Nephron progenitor cell (in vitro differentiated cells): ENCODE measurements at regions not wholly inside any gene's neighbourhood (a gene's known extent, or its start where the extent isn't known, plus 50 kb on each side); places are given as distances from the start of the nearest gene placed in this dataset.

ENCODE experiments used
- DNase-seq: peaks from one replicate; pipeline ENCODE4 v3.0.0; 2021
- H3K27ac Mint-ChIP-seq: 2 replicates; pipeline ENCODE4 v1.8.0; 2021; ENCODE audit warnings: mild to moderate bottlenecking, moderate library complexity, mixed read lengths
- H3K27me3 Mint-ChIP-seq: 2 replicates; pipeline ENCODE4 v1.8.0; 2021; ENCODE audit warnings: mild to moderate bottlenecking, low read depth, mixed read lengths; ENCODE audit not compliant: poor library complexity
- H3K36me3 Mint-ChIP-seq: 2 replicates; pipeline ENCODE4 v1.8.0; 2021; ENCODE audit warnings: low read depth, mixed read lengths
- H3K4me1 Mint-ChIP-seq: 2 replicates; pipeline ENCODE4 v1.8.0; 2021; ENCODE audit warnings: mixed read lengths
- H3K4me3 Mint-ChIP-seq: 2 replicates; pipeline ENCODE4 v1.8.0; 2021; ENCODE audit warnings: mild to moderate bottlenecking, moderate library complexity, mixed read lengths
- H3K9me3 Mint-ChIP-seq: 2 replicates; pipeline ENCODE4 v1.8.0; 2021; ENCODE audit warnings: mild to moderate bottlenecking, moderate library complexity, mixed read lengths
- TF ChIP-seq, protein P1 (sequence below): fragments of 200-600 bp; sonication (generic); IDR thresholded peaks from 2 replicates; pipeline ENCODE4 v1.5.0; 2021; ENCODE audit warnings: antibody characterized with exemption

DNA sequence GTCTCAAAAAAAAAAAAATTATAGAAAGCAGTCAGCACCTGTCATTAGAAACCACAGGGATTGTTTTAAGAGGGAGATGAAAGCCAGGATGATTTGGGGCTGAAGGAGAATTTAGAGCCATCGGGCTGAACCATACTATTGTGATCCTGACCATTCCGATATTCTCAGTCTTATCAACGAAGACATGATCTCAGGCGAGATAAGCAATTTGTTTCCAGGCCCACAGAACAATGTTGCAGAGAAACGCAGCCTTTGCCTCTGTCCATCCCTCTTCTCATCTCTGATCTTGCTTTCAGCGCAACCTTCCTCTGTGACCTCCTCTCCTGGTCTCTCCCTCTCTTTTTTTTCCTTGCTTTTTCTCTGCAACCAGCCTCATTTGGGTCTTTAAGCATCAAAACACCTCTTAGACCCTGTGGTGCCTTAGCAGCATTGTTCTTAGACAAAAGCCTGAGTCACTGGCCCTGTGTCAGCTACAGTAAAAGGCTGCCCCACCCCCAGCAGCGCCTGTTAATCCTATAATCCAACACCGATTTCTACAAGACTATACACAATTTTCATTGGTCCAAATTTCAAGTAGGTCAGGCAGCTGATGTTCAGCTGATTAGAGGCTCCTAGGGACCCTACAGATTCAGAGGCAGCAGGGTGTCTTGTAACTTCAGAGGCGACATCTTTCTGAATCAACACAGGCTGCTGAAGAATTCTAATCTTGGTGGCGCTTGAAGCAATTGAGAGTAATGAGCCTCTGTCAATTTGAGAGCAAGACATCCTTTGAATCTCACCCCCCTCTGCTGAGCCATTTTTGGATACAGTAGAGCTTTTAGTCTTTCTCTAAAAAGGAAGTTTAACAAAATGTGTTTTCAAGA is 206.0 kb downstream of the NCK2 start:
- H3K9me3 Mint-ChIP-seq = no peaks in the 10 kb centered on the region

DNA sequence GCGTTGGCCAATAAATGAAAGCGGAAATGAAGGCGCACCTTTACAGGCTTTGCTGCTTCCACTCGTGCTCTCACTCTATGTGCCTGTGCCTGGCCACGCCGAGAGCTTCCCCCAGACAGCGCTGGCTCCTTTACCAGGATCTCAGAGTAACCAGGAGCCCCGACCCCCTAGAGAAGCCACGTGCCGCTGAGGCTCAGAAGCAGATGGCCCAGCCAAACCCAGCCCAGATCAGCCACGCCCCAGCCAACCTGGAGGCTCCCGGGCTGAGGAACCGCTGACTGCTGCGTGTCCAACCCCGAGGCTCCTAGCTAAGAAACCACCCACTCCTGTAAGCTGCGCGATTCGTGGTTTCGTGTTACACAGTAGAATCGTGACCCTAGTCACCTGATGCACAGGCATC is 199.3 kb downstream of the NCK2 start:
- Mint-ChIP-seq H3K36me3 (no peaks in the 10 kb centered on the region), H3K9me3 (peaks cover 21% of the 10 kb centered on the region)

More for the DNA sequence above, 206.0 kb downstream of the NCK2 start:
- DNase-seq = no peak
- no peaks in the 10 kb centered on the region for H3K36me3 Mint-ChIP-seq
- TF ChIP-seq, protein P1, sequence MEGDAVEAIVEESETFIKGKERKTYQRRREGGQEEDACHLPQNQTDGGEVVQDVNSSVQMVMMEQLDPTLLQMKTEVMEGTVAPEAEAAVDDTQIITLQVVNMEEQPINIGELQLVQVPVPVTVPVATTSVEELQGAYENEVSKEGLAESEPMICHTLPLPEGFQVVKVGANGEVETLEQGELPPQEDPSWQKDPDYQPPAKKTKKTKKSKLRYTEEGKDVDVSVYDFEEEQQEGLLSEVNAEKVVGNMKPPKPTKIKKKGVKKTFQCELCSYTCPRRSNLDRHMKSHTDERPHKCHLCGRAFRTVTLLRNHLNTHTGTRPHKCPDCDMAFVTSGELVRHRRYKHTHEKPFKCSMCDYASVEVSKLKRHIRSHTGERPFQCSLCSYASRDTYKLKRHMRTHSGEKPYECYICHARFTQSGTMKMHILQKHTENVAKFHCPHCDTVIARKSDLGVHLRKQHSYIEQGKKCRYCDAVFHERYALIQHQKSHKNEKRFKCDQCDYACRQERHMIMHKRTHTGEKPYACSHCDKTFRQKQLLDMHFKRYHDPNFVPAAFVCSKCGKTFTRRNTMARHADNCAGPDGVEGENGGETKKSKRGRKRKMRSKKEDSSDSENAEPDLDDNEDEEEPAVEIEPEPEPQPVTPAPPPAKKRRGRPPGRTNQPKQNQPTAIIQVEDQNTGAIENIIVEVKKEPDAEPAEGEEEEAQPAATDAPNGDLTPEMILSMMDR = no peak
- H3K4me1 Mint-ChIP-seq = peaks cover 31% of the 10 kb centered on the region
- H3K27me3 Mint-ChIP-seq = peaks cover 6% of the 10 kb centered on the region
- H3K27ac Mint-ChIP-seq = peak overlapping the region; percentile 77
- H3K4me3 Mint-ChIP-seq = no peak overlapping the region

More for the DNA sequence above, 199.3 kb downstream of the NCK2 start:
- H3K4me3 Mint-ChIP-seq = no peak overlapping the region
- no peak overlapping the region for H3K27ac Mint-ChIP-seq
- H3K27me3 Mint-ChIP-seq = no peaks in the 10 kb centered on the region
- no peak for DNase-seq
- H3K4me1 Mint-ChIP-seq = no peaks in the 10 kb centered on the region
- TF ChIP-seq, protein P1 = no peak
